Activated CD8-positive, alpha-beta memory T cell treated with anti-CD3 and anti-CD28 coated beads for 1 hour (primary cell): ENCODE measurements at regions not wholly inside any gene's neighbourhood (a gene's known extent, or its start where the extent isn't known, plus 50 kb on each side); places are given as distances from the start of the nearest gene placed in this dataset.

ENCODE experiments used
- DNase-seq, 2 donors: peaks; one replicate each; pipeline ENCODE4 v3.0.0-alpha.2; 2020; ENCODE audit warnings: low read depth in 1 of 2; ENCODE audit errors: extremely low read depth in 1 of 2

- DNase-seq = no peak
These were observed 260.0 kb downstream of the PIK3R1 start for GRCh38 chr5:68475476-68475983.

- DNase-seq = no peak
These were observed 261.3 kb downstream of the PIK3R1 start for GRCh38 chr5:68476854-68477253.

GRCh38 chr5:68478301-68479095, 262.9 kb downstream of the PIK3R1 start:
- DNase-seq = no peak

DNA sequence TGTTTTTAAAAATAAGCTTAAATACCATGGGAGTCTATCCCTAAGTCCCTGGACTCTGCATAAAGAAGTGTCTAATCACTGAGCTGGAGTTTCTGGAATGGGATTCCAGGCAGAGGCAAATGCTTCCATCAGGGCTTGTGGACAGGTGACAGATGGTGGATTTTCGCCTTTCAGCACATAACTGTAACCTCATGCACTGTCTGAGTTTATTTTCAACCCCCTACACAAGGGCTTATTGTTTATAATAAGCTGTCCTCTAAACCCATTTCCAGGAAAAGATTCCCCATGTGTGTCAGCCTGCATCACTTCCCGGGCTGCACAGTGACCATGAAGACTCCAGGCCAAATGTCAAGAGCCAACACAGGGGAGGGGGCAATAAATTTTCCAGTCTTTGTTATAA, 264.0 kb downstream of the PIK3R1 start:
- DNase-seq = no peak

- DNase-seq = no peak
These were observed 264.9 kb downstream of the PIK3R1 start for GRCh38 chr5:68480335-68480940.

- DNase-seq = no peak
These were observed 266.6 kb downstream of the PIK3R1 start for GRCh38 chr5:68482199-68482598.

DNA sequence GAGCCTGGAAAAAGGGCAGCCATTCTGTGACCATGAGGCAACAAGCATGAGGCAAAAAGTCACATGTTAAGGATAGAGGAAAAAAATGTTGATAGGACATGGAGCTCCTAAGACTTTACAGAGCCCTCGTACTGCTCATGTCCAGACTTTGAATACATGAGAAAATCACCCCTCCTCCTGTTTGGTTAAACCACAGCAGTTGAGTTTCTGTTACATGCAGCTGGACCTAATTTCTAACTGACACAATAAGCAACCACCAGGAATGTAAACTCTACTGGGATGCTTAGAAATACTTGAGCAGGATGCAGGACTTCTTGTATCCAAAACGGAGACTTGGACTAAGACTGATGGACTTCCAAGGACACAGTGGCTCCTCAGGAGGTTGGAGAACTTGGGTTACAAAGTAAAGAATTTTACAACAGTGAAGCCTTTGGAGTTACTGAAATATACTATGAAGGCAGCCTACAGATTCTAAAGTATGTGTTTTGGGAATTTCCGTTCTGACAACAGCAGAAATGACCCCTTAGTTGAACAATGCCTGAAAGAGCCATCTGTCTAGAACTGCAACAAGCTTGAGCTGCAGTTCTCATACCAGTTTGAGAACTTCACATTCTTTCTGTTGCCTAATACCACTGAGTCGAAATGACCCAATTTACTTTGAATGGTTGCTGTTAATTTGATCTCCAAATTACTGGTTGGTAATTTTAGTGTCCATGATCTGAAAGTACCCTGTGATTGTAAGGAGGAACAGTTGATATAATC, 268.9 kb downstream of the PIK3R1 start:
- DNase-seq = no peak

DNA sequence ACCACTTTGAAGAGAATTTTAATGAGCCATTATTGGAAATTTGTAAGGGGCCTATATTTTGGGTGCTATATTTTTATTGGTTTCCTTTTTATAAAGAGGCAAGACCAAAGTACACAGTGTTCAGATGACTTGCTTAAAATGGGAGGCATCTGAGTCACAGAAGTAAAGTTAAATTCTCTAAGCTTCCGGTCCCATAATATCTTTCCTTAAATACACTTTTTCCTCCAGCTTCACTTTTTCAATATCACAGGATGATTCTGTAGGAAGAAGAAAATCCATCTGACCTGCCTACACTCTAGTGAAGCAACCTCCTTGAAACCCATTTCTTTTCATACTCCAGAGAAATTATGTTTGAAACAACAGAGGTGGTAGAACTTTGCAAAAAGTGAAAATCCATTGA, 274.0 kb downstream of the PIK3R1 start:
- DNase-seq = no peak

DNA sequence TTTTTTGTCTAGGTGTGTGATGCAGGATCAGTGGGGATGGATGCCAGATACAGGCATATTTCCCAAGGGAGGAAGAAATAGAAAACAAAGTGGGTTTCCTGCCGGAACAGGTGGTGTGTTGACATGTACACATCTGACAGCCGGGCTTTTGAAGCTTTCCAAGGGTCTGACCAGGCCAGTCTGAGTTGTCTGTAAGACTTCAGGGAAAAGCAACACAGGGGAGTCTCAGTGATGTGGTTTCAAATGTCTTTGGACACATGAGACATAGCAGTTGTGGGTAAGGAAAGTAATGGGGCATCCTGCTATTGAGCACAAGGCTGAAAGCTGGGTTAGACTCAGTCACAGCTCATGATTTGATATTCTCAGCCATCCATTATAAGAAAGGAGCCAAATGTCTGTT, 274.9 kb downstream of the PIK3R1 start:
- DNase-seq = no peak

GRCh38 chr5:68494771-68495170, 279.2 kb downstream of the PIK3R1 start:
- no peak for DNase-seq

DNA sequence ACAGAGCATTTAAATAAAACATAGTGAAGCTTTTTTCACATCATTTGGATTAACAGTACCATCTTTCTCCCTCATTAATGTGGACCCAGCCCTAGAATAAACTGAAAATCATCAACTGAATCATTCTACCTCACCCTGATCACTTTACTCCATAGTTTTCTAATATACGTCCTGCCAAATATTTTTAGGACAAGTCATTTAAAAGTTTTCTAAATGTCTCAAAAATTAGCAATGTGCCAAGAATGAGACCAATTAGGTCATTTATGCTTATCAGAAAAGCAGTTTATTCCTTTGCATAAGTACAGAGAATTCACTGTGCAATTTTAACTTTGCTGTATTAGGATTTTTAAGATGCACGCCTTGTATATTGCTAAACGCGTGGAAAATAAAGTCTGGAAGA, 284.4 kb downstream of the PIK3R1 start:
- no peak for DNase-seq

DNA sequence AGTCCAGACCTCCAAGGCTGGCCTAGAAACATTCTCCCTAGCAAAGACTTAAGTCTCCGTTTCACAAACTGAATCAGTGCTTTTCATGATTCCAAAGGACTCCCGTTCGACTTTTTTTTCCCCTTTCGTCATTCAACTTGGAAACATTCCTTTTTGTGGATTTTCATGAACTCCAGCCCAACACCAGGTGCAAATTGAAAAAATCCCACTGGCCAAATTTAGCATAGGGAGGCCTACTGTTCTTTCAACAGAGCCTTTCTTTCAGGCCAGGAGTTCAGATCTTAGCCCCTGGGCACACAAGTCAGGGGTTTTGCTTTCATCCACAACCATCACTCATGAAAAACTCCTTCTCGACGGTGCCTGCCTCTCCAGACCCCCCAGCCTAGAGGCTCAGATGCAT, 285.3 kb downstream of the PIK3R1 start:
- DNase-seq = no peak

GRCh38 chr5:68502531-68502930, 287.0 kb downstream of the PIK3R1 start:
- DNase-seq = no peak

GRCh38 chr5:68504306-68504705, 288.8 kb downstream of the PIK3R1 start:
- DNase-seq = no peak

- DNase-seq = no peak
These were observed 290.6 kb downstream of the PIK3R1 start for GRCh38 chr5:68505917-68506860.

GRCh38 chr5:68515514-68515913, 300.0 kb downstream of the PIK3R1 start:
- DNase-seq = no peak

- no peak for DNase-seq
These were observed 302.7 kb downstream of the PIK3R1 start for GRCh38 chr5:68518286-68518685.

DNA sequence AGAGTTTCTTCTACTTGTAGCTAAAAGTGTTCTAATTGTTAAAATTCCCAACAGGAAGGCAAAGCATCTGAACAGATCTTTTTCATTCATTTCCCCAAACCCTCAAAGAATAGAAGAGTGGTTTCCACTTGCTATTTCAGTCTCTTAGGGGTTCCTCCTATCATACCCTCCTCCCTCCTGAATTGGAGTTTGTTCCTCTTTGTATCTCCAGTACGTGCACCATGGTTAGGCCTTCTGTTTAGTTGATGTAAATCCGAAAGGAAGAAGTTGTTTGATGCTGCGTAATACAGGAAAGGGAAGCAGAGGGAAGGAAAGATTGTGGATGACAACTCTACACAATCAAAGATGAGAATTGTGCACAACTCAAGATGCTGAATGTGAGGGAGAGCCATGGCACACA, 303.6 kb downstream of the PIK3R1 start:
- DNase-seq = no peak

DNA sequence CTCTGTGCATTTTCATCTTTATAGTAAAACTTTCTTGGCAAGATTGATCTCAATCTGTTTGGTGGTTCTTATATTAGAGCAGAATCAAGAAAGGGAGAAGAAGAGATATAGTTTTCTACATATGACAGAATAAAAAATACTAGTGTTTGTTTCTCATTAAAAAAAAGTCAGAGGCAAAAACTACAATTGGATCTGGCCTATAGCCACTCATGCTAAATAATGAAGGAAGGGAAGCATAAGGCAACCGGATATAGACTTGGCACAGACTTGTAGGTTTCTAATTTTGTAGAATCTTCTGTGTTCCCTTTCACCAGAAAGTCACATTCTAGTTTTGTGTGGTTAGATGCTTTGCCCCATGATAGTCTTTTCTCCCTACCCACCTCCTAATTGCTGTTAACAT, 306.2 kb downstream of the PIK3R1 start:
- DNase-seq = no peak

GRCh38 chr5:68522863-68523262, 307.3 kb downstream of the PIK3R1 start:
- DNase-seq = no peak

- no peak for DNase-seq
These were observed 313.3 kb downstream of the PIK3R1 start for GRCh38 chr5:68528821-68529273.
